ENCODE measurements at regions not wholly inside any gene's neighbourhood (a gene's known extent, or its start where the extent isn't known, plus 50 kb on each side); places are given as distances from the start of the nearest gene placed in this dataset.

GRCh38 chr4:159495515-159496236, 392.8 kb downstream of the RAPGEF2 start:
- no peak overlapping the region for H3K4me3 ChIP-seq (ENCODE audit: control insufficient read depth in 1 of 7, extremely low read depth in 1 of 7, insufficient read depth in 4 of 7, low read depth in 2 of 7, low read length in 6 of 7)
- no peak for DNase-seq
- ChIA-PET POLR2A (no interaction called here), CTCF (no interaction called here)
- peaks cover 0 to 3% (median 2%) of the 10 kb centered on the region in 5 experiments for H3K9me3 ChIP-seq (ENCODE audit: control extremely low read depth in 1 of 5, control insufficient read depth in 4 of 5, insufficient read depth in 2 of 5, low read depth in 1 of 5, low read length in 4 of 5)
- H3K36me3 ChIP-seq (ENCODE audit: control insufficient read depth in 4 of 4, insufficient read depth in 4 of 4, low read length in 3 of 4) = no peaks in the 10 kb centered on the region
- 100% methylated on average over 1 of the region's 2 CpGs for WGBS (ENCODE audit: insufficient coverage)
- H3K4me1 ChIP-seq (ENCODE audit: control extremely low read depth in 1 of 4, control insufficient read depth in 4 of 4, insufficient read depth in 4 of 4, low read length in 3 of 4) = no peaks in the 10 kb centered on the region
- H3K27me3 ChIP-seq (replicated peaks in 2 of 5; ENCODE audit: control insufficient read depth in 4 of 5, insufficient read depth in 5 of 5, low read length in 4 of 5) = peaks cover 0 to 3% (median 0%) of the 10 kb centered on the region in 5 experiments
- H3K27ac ChIP-seq (ENCODE audit: insufficient read depth in 1 of 2, low read depth in 1 of 2, low read length in 2 of 2, poor library complexity in 1 of 2, severe bottlenecking in 2 of 2) = no peak overlapping the region

GRCh38 chr4:159496248-159496647, 393.4 kb downstream of the RAPGEF2 start:
- no peak overlapping the region for H3K4me3 ChIP-seq (ENCODE audit: control insufficient read depth in 1 of 7, extremely low read depth in 1 of 7, insufficient read depth in 4 of 7, low read depth in 2 of 7, low read length in 6 of 7)
- 100% methylated on average over 1 of the region's 1 CpG for WGBS (ENCODE audit: insufficient coverage)
- no peaks in the 10 kb centered on the region for H3K4me1 ChIP-seq (ENCODE audit: control extremely low read depth in 1 of 4, control insufficient read depth in 4 of 4, insufficient read depth in 4 of 4, low read length in 3 of 4)
- H3K36me3 ChIP-seq (ENCODE audit: control insufficient read depth in 4 of 4, insufficient read depth in 4 of 4, low read length in 3 of 4) = no peaks in the 10 kb centered on the region
- POLR2A ChIA-PET = no interaction called here
- peaks cover 0 to 3% (median 2%) of the 10 kb centered on the region in 5 experiments for H3K9me3 ChIP-seq (ENCODE audit: control extremely low read depth in 1 of 5, control insufficient read depth in 4 of 5, insufficient read depth in 2 of 5, low read depth in 1 of 5, low read length in 4 of 5)
- no peak overlapping the region for H3K27ac ChIP-seq (ENCODE audit: insufficient read depth in 1 of 2, low read depth in 1 of 2, low read length in 2 of 2, poor library complexity in 1 of 2, severe bottlenecking in 2 of 2)
- peaks cover 0 to 6% (median 0%) of the 10 kb centered on the region in 5 experiments for H3K27me3 ChIP-seq (replicated peaks in 2 of 5; ENCODE audit: control insufficient read depth in 4 of 5, insufficient read depth in 5 of 5, low read length in 4 of 5)
- no peak for DNase-seq
- CTCF ChIA-PET = interaction anchor here (2.5 kb wide), 1 partner anchor 8 kb away, joined by 8 read pairs; no protein-coding TSS in a partner anchor

- Histone ChIP-seq H3K4me3 (ENCODE audit: control insufficient read depth in 1 of 7, extremely low read depth in 1 of 7, insufficient read depth in 4 of 7, low read depth in 2 of 7, low read length in 6 of 7) (no peak overlapping the region), H3K27ac (ENCODE audit: insufficient read depth in 1 of 2, low read depth in 1 of 2, low read length in 2 of 2, poor library complexity in 1 of 2, severe bottlenecking in 2 of 2) (no peak overlapping the region), H3K36me3 (ENCODE audit: control insufficient read depth in 4 of 4, insufficient read depth in 4 of 4, low read length in 3 of 4) (no peaks in the 10 kb centered on the region), H3K27me3 (replicated peaks in 2 of 5; ENCODE audit: control insufficient read depth in 4 of 5, insufficient read depth in 5 of 5, low read length in 4 of 5) (peaks cover 0 to 6% (median under 1%) of the 10 kb centered on the region in 5 experiments), H3K4me1 (ENCODE audit: control extremely low read depth in 1 of 4, control insufficient read depth in 4 of 4, insufficient read depth in 4 of 4, low read length in 3 of 4) (no peaks in the 10 kb centered on the region), H3K9me3 (ENCODE audit: control extremely low read depth in 1 of 5, control insufficient read depth in 4 of 5, insufficient read depth in 2 of 5, low read depth in 1 of 5, low read length in 4 of 5) (peaks cover 0 to 3% (median 2%) of the 10 kb centered on the region in 5 experiments)
- no CpG with 5 or more reads among the region's 2 CpGs for WGBS (ENCODE audit: insufficient coverage)
- no peak for DNase-seq
- ChIA-PET CTCF (interaction anchor here (1.5 to 2.5 kb wide), 2 partner anchors 10 to 13 kb away, joined by 4 to 8 read pairs; no protein-coding TSS in a partner anchor), POLR2A (no interaction called here)
Observed at GRCh38 chr4:159497936-159498335, 395.1 kb downstream of the RAPGEF2 start.

GRCh38 chr4:159498446-159499115, 395.7 kb downstream of the RAPGEF2 start:
- Histone ChIP-seq H3K4me1 (ENCODE audit: control extremely low read depth in 1 of 4, control insufficient read depth in 4 of 4, insufficient read depth in 4 of 4, low read length in 3 of 4) (no peaks in the 10 kb centered on the region), H3K27me3 (replicated peaks in 2 of 5; ENCODE audit: control insufficient read depth in 4 of 5, insufficient read depth in 5 of 5, low read length in 4 of 5) (peaks cover 0 to 7% (median 3%) of the 10 kb centered on the region in 5 experiments), H3K27ac (ENCODE audit: insufficient read depth in 1 of 2, low read depth in 1 of 2, low read length in 2 of 2, poor library complexity in 1 of 2, severe bottlenecking in 2 of 2) (no peak overlapping the region), H3K4me3 (ENCODE audit: control insufficient read depth in 1 of 7, extremely low read depth in 1 of 7, insufficient read depth in 4 of 7, low read depth in 2 of 7, low read length in 6 of 7) (no peak overlapping the region), H3K36me3 (ENCODE audit: control insufficient read depth in 4 of 4, insufficient read depth in 4 of 4, low read length in 3 of 4) (no peaks in the 10 kb centered on the region), H3K9me3 (ENCODE audit: control extremely low read depth in 1 of 5, control insufficient read depth in 4 of 5, insufficient read depth in 2 of 5, low read depth in 1 of 5, low read length in 4 of 5) (peaks cover 0 to 1% (median 0%) of the 10 kb centered on the region in 5 experiments)
- ChIA-PET CTCF (interaction anchor here (2.5 kb wide), 1 partner anchor 10 kb away, joined by 8 read pairs; no protein-coding TSS in a partner anchor), POLR2A (no interaction called here)
- DNase-seq = no peak
- WGBS (ENCODE audit: insufficient coverage) = 100% methylated on average over 2 of the region's 5 CpGs

- H3K27me3 ChIP-seq (replicated peaks in 2 of 5; ENCODE audit: control insufficient read depth in 4 of 5, insufficient read depth in 5 of 5, low read length in 4 of 5) = peaks cover 2 to 15% (median 6%) of the 10 kb centered on the region in 5 experiments
- no peak overlapping the region for H3K4me3 ChIP-seq (ENCODE audit: control insufficient read depth in 1 of 7, extremely low read depth in 1 of 7, insufficient read depth in 4 of 7, low read depth in 2 of 7, low read length in 6 of 7)
- H3K4me1 ChIP-seq (ENCODE audit: control extremely low read depth in 1 of 4, control insufficient read depth in 4 of 4, insufficient read depth in 4 of 4, low read length in 3 of 4) = no peaks in the 10 kb centered on the region
- no peaks in the 10 kb centered on the region for H3K36me3 ChIP-seq (ENCODE audit: control insufficient read depth in 4 of 4, insufficient read depth in 4 of 4, low read length in 3 of 4)
- DNase-seq = no peak
- WGBS (ENCODE audit: insufficient coverage) = no CpG with 5 or more reads among the region's 2 CpGs
- no peaks in the 10 kb centered on the region for H3K9me3 ChIP-seq (ENCODE audit: control extremely low read depth in 1 of 5, control insufficient read depth in 4 of 5, insufficient read depth in 2 of 5, low read depth in 1 of 5, low read length in 4 of 5)
- no peak overlapping the region for H3K27ac ChIP-seq (ENCODE audit: insufficient read depth in 1 of 2, low read depth in 1 of 2, low read length in 2 of 2, poor library complexity in 1 of 2, severe bottlenecking in 2 of 2)
- POLR2A ChIA-PET = no interaction called here
- CTCF ChIA-PET = no interaction called here
Observed at GRCh38 chr4:159500861-159501260, 398.0 kb downstream of the RAPGEF2 start.

- no peak overlapping the region for H3K27ac ChIP-seq (ENCODE audit: insufficient read depth in 1 of 2, low read depth in 1 of 2, low read length in 2 of 2, poor library complexity in 1 of 2, severe bottlenecking in 2 of 2)
- H3K4me3 ChIP-seq (ENCODE audit: control insufficient read depth in 1 of 7, extremely low read depth in 1 of 7, insufficient read depth in 4 of 7, low read depth in 2 of 7, low read length in 6 of 7) = no peak overlapping the region
- H3K4me1 ChIP-seq (ENCODE audit: control extremely low read depth in 1 of 4, control insufficient read depth in 4 of 4, insufficient read depth in 4 of 4, low read length in 3 of 4) = no peaks in the 10 kb centered on the region
- H3K36me3 ChIP-seq (ENCODE audit: control insufficient read depth in 4 of 4, insufficient read depth in 4 of 4, low read length in 3 of 4) = no peaks in the 10 kb centered on the region
- DNase-seq = no peak
- CTCF ChIA-PET = no interaction called here
- peaks cover 2 to 31% (median 3%) of the 10 kb centered on the region in 5 experiments for H3K27me3 ChIP-seq (replicated peaks in 2 of 5; ENCODE audit: control insufficient read depth in 4 of 5, insufficient read depth in 5 of 5, low read length in 4 of 5)
- POLR2A ChIA-PET = no interaction called here
- 83% methylated on average over 12 of the region's 14 CpGs for WGBS (ENCODE audit: insufficient coverage)
- no peaks in the 10 kb centered on the region for H3K9me3 ChIP-seq (ENCODE audit: control extremely low read depth in 1 of 5, control insufficient read depth in 4 of 5, insufficient read depth in 2 of 5, low read depth in 1 of 5, low read length in 4 of 5)
Observed at GRCh38 chr4:159503236-159504008, 400.5 kb downstream of the RAPGEF2 start.
